ENCODE measurements at regions not wholly inside any gene's neighbourhood (a gene's known extent, or its start where the extent isn't known, plus 50 kb on each side); places are given as distances from the start of the nearest gene placed in this dataset.

DNA sequence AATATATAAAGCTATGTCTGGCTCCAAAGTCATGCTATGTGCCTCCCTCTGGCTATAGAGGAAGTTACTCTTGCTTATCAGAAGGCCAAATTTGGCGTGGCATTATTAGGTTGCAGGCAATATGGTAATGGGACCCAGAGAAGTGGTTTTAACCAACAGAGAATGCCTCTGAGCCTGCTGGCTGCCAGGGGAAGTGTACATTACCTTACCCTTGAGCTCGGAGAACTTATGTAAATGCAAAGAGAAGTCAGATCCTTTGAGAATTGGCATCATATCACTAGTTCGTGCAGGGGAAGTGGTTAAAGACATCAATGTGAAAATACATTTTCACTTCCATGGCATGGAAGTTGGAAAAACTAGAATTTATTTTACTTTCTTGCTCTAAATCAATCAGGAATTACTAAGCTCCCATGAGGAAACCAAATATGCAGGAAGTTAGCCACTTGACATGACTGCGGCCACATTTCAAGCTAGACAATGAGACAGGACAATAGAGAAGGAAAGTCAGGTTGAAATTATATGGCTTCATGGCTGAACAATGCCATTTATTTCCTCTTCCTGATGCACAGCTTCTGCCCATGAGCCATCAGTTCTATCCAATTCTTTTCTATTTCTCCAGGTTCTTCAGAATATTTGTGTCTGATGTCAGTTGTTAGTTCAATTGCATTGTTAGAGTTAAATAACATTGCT is 134.0 kb upstream of the PHACTR1 start:
- Mint-ChIP-seq H3K4me1 (peaks cover 6% of the 10 kb centered on the region), H3K4me3 (no peak overlapping the region), H3K27ac (no peak overlapping the region), H3K9me3 (no peaks in the 10 kb centered on the region), H3K27me3 (ENCODE audit: insufficient read depth) (no peaks in the 10 kb centered on the region), H3K36me3 (ENCODE audit: low read depth) (no peaks in the 10 kb centered on the region)
- TF ChIP-seq, protein P1, sequence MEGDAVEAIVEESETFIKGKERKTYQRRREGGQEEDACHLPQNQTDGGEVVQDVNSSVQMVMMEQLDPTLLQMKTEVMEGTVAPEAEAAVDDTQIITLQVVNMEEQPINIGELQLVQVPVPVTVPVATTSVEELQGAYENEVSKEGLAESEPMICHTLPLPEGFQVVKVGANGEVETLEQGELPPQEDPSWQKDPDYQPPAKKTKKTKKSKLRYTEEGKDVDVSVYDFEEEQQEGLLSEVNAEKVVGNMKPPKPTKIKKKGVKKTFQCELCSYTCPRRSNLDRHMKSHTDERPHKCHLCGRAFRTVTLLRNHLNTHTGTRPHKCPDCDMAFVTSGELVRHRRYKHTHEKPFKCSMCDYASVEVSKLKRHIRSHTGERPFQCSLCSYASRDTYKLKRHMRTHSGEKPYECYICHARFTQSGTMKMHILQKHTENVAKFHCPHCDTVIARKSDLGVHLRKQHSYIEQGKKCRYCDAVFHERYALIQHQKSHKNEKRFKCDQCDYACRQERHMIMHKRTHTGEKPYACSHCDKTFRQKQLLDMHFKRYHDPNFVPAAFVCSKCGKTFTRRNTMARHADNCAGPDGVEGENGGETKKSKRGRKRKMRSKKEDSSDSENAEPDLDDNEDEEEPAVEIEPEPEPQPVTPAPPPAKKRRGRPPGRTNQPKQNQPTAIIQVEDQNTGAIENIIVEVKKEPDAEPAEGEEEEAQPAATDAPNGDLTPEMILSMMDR (conservative IDR thresholded peaks at IDR 0.05): peak; percentile 34
- DNase-seq: no peak
- no peak overlapping the region for H3K4me3 ChIP-seq (ENCODE audit: low read length)
- H3K27me3 ChIP-seq (ENCODE audit: control insufficient read depth, insufficient read depth, low read length, poor library complexity, severe bottlenecking): no peaks in the 10 kb centered on the region
- no peaks in the 10 kb centered on the region for H3K9me3 ChIP-seq (ENCODE audit: control insufficient read depth, low read length)
- WGBS, 2 experiments (ENCODE audit: insufficient coverage in 1 of 2, insufficient read length in 1 of 2): 87 to 94% methylated on average over 4 of the region's 4 CpGs
- H3K9ac ChIP-seq (ENCODE audit: extremely low read depth, low read length, poor library complexity, severe bottlenecking): no peak overlapping the region
- no peak overlapping the region for H3K27ac ChIP-seq (ENCODE audit: low read depth, low read length)
- H3K4me1 ChIP-seq (ENCODE audit: control insufficient read depth, insufficient read depth, low read length): no peaks in the 10 kb centered on the region
- H3K36me3 ChIP-seq (ENCODE audit: control insufficient read depth, insufficient read depth, low read length): no peaks in the 10 kb centered on the region

DNA sequence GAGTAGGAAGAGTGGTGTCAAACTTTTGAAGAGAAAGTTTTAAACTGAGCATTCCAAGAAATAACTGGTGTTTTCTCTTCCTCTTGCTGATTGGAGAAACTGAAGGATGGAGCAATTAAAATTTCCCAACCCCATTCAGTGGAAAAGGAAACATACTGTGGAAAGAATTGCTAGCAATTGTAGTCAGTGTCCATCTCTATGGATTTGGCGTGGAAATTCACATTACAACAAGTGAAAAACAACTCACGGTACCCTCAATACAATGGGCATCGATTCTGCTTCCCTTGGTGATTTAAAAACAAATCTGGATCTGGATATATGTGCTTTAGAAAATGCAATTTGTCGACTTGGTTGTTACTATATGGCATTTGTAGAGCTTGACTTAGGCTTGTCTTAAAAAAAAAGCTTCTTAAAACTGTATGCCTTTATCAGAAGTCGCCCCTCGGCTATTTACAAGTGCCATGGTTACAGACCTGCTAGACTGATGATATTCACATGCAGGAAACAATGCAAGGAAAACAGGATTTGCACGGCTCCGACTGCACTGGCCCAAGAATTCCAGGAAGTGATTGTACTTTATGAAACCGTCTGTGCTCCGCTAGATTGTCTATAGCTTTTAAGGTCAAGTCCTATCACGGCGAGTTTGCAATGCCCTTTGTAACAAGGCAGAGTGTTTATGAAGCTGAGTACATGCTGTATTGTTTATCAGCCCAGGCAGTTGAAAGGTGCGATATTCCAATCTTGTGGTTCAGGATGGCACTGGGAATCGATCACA is 131.7 kb upstream of the PHACTR1 start:
- WGBS, 2 experiments (ENCODE audit: insufficient coverage in 1 of 2, insufficient read length in 1 of 2): 93% methylated on average over 13 to 14 of the region's 14 CpGs
- H3K27ac ChIP-seq (ENCODE audit: low read depth, low read length): no peak overlapping the region
- peaks cover 6% of the 10 kb centered on the region for H3K4me1 Mint-ChIP-seq

DNA sequence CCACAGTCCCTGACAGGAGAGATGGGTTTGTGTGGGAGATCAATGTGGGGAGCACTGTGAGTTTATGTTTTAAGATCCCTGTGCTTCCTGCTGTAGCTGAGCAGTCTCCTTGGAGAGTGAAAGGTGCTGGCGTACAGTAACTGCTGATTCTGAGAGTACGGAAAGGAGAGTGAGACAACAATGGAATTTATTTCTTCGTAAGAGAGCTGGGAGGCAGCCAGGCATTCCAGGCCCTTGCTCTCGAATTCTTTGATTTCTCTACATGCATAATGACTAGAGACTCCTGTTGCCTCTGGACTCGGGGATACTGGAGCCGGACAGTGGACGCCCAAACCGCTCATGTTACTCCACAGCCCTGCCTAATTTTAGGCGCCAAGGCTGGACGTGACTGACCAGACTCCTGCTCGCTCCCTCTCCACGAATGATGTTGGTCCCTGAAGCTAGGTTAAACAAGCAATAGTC is 131.0 kb upstream of the PHACTR1 start:
- H3K27ac Mint-ChIP-seq: no peak overlapping the region

More for the DNA sequence above, 131.7 kb upstream of the PHACTR1 start:
- Histone ChIP-seq H3K27me3 (ENCODE audit: control insufficient read depth, insufficient read depth, low read length, poor library complexity, severe bottlenecking) (no peaks in the 10 kb centered on the region), H3K4me3 (ENCODE audit: low read length) (no peak overlapping the region), H3K9ac (ENCODE audit: extremely low read depth, low read length, poor library complexity, severe bottlenecking) (no peak overlapping the region), H3K4me1 (ENCODE audit: control insufficient read depth, insufficient read depth, low read length) (no peaks in the 10 kb centered on the region), H3K36me3 (ENCODE audit: control insufficient read depth, insufficient read depth, low read length) (no peaks in the 10 kb centered on the region), H3K9me3 (ENCODE audit: control insufficient read depth, low read length) (no peaks in the 10 kb centered on the region)
- no peak for DNase-seq
- no peaks in the 10 kb centered on the region for H3K9me3 Mint-ChIP-seq
- no peaks in the 10 kb centered on the region for H3K27me3 Mint-ChIP-seq (ENCODE audit: insufficient read depth)
- H3K4me3 Mint-ChIP-seq: no peak overlapping the region
- H3K36me3 Mint-ChIP-seq (ENCODE audit: low read depth): no peaks in the 10 kb centered on the region
- TF ChIP-seq, protein P1 (conservative IDR thresholded peaks at IDR 0.05): no peak
- no peak overlapping the region for H3K27ac Mint-ChIP-seq

More for the DNA sequence above, 131.0 kb upstream of the PHACTR1 start:
- peaks cover 6% of the 10 kb centered on the region for H3K4me1 Mint-ChIP-seq
- Histone ChIP-seq H3K9me3 (ENCODE audit: control insufficient read depth, low read length) (no peaks in the 10 kb centered on the region), H3K27ac (ENCODE audit: low read depth, low read length) (no peak overlapping the region), H3K27me3 (ENCODE audit: control insufficient read depth, insufficient read depth, low read length, poor library complexity, severe bottlenecking) (no peaks in the 10 kb centered on the region), H3K4me1 (ENCODE audit: control insufficient read depth, insufficient read depth, low read length) (no peaks in the 10 kb centered on the region), H3K9ac (ENCODE audit: extremely low read depth, low read length, poor library complexity, severe bottlenecking) (no peak overlapping the region), H3K4me3 (ENCODE audit: low read length) (no peak overlapping the region), H3K36me3 (ENCODE audit: control insufficient read depth, insufficient read depth, low read length) (no peaks in the 10 kb centered on the region)
- no peaks in the 10 kb centered on the region for H3K36me3 Mint-ChIP-seq (ENCODE audit: low read depth)
- TF ChIP-seq, protein P1 (conservative IDR thresholded peaks at IDR 0.05): no peak
- no peak overlapping the region for H3K4me3 Mint-ChIP-seq
- H3K9me3 Mint-ChIP-seq: no peaks in the 10 kb centered on the region
- 95 to 96% methylated on average over 12 of the region's 12 CpGs for WGBS, 2 experiments (ENCODE audit: insufficient coverage in 1 of 2, insufficient read length in 1 of 2)
- no peaks in the 10 kb centered on the region for H3K27me3 Mint-ChIP-seq (ENCODE audit: insufficient read depth)
- no peak for DNase-seq
